22Rv1 (cell line): ENCODE measurements at regions not wholly inside any gene's neighbourhood (a gene's known extent, or its start where the extent isn't known, plus 50 kb on each side); places are given as distances from the start of the nearest gene placed in this dataset.

Source experiments
- ZFX ChIP-seq: fragments of 450-650 bp; IDR thresholded peaks from 2 replicates; pipeline ENCODE4 v1.6.1; 2017; ENCODE audit warnings: antibody characterized with exemption, borderline replicate concordance
- TF ChIP-seq, protein P1 (sequence below): fragments of 450-650 bp; IDR thresholded peaks from 2 replicates; pipeline ENCODE4 v1.5.1; 2017; ENCODE audit warnings: mild to moderate bottlenecking

DNA sequence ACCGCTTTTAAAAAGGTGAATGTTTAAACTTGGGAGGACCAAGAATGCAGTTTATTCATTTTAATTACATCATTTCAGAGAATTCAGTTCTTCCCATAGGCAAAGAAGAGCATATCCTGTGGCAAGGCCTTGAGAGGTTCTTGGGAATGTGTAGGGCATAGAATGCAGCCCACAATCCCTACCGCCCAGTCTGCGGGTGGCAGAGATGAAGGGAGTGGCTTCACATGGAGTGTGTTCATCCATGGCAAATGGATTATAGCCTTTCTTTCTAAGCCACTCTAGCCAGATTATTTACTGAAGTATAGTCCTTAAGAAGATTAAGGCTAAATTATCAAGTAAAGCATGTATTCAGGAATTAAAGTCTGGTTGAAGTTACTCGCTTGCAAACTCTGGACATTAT, 97.4 kb downstream of the TSPAN8 start:
- TF ChIP-seq, protein P1, sequence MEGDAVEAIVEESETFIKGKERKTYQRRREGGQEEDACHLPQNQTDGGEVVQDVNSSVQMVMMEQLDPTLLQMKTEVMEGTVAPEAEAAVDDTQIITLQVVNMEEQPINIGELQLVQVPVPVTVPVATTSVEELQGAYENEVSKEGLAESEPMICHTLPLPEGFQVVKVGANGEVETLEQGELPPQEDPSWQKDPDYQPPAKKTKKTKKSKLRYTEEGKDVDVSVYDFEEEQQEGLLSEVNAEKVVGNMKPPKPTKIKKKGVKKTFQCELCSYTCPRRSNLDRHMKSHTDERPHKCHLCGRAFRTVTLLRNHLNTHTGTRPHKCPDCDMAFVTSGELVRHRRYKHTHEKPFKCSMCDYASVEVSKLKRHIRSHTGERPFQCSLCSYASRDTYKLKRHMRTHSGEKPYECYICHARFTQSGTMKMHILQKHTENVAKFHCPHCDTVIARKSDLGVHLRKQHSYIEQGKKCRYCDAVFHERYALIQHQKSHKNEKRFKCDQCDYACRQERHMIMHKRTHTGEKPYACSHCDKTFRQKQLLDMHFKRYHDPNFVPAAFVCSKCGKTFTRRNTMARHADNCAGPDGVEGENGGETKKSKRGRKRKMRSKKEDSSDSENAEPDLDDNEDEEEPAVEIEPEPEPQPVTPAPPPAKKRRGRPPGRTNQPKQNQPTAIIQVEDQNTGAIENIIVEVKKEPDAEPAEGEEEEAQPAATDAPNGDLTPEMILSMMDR: no peak
- TF ChIP-seq ZFX: no peak
